ENCODE measurements at regions not wholly inside any gene's neighbourhood (a gene's known extent, or its start where the extent isn't known, plus 50 kb on each side); places are given as distances from the start of the nearest gene placed in this dataset.

DNA sequence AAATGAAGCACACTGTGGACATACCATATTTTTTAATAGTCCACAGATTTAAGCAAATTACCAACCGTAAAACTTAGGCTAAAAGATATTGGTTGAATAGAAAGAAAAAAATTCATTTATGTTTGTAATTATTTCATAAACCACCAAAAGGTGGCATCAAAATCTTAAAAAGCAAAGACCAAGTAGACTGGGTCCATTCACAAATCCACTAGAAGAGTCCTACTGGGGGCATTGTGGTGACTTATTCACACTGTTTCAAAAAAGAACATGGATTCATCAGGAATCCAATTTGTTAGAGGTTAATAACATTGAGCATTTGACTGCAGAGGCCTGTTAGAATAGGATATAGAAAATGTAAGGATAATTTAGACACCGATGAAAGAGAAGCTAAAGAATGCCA lies 194.9 kb upstream of the KYNU start:
- H3K27ac ChIP-seq, result no peak overlapping the region
- 85 to 92% (median 88%) methylated on average over 2 of the region's 2 CpGs for whole genome bisulfite sequencing, 4 donors
- ATAC-seq (no peak), DNase-seq (no peak)
- no peak overlapping the region for H3K4me3 ChIP-seq
- no peaks in the 10 kb centered on the region for H3K4me1 ChIP-seq
- no peaks in the 10 kb centered on the region for H3K9me3 ChIP-seq
- intact Hi-C loops (cut with DNase I), result loop anchor here in 9 of 10 donors (5.0 to 10.0 kb wide), 3 partner anchors 295 to 302 kb away; no protein-coding TSS in a partner anchor
- TF ChIP-seq, protein P1, sequence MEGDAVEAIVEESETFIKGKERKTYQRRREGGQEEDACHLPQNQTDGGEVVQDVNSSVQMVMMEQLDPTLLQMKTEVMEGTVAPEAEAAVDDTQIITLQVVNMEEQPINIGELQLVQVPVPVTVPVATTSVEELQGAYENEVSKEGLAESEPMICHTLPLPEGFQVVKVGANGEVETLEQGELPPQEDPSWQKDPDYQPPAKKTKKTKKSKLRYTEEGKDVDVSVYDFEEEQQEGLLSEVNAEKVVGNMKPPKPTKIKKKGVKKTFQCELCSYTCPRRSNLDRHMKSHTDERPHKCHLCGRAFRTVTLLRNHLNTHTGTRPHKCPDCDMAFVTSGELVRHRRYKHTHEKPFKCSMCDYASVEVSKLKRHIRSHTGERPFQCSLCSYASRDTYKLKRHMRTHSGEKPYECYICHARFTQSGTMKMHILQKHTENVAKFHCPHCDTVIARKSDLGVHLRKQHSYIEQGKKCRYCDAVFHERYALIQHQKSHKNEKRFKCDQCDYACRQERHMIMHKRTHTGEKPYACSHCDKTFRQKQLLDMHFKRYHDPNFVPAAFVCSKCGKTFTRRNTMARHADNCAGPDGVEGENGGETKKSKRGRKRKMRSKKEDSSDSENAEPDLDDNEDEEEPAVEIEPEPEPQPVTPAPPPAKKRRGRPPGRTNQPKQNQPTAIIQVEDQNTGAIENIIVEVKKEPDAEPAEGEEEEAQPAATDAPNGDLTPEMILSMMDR (IDR thresholded peaks at IDR 0.05), result peak in 5 of 12 donors; percentile 4 to 44 (median 30)
- no peak for TF ChIP-seq POLR2A (IDR thresholded peaks at IDR 0.05)
- no peaks in the 10 kb centered on the region for H3K36me3 ChIP-seq
- H3K27me3 ChIP-seq, result no peaks in the 10 kb centered on the region

DNA sequence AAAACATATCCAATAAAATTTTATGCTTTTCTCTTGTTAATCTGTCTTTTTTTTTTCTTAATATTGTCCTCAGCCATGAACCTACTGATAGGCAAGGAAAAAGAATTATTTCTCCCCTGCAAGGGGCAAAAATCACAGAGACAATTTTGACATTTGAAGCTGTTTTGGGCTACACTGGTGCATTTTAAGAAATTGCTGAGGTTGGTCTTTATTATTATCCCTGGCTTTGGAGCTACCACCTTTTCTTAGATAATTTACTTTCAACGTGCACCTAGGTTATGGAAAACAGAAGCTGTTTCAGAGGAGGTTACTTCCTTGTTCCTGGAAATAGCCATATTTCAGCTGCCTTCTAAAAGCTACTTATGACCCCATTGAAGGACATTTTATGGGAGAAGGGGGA lies 195.5 kb upstream of the KYNU start:
- Histone ChIP-seq H3K27ac (no peak overlapping the region), H3K4me3 (no peak overlapping the region), H3K9me3 (no peaks in the 10 kb centered on the region), H3K4me1 (no peaks in the 10 kb centered on the region), H3K27me3 (no peaks in the 10 kb centered on the region), H3K36me3 (no peaks in the 10 kb centered on the region)
- WGBS, 4 donors, result 43 to 51% (median 47%) methylated on average over 1 of the region's 1 CpG
- no peak for ATAC-seq
- TF ChIP-seq, protein P1 (IDR thresholded peaks at IDR 0.05), result no peak
- TF ChIP-seq POLR2A (IDR thresholded peaks at IDR 0.05), result no peak
- intact Hi-C loops (cut with DNase I), result loop anchor here in 9 of 10 donors (5.0 to 10.0 kb wide), 3 partner anchors 295 to 303 kb away; no protein-coding TSS in a partner anchor
- no peak for DNase-seq

DNA sequence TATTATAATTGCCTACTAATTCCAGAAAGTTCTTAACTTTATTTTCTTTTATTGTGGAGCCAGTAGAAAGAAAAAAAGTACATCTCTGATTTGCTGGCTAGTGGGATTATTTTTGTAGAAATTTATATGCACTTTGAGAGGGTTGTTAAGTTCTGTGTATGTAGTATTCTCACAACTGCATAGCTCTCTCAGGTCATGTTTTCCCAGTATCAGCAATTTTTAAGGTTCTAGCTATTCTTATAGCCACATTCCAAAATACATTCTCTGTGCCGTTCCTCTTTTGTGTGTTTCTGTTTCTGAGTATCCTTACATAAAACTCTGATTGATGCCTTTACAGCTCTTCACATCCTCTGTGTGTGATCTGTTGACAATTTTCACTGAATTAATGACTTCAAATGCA lies 199.3 kb upstream of the KYNU start:
- ATAC-seq, result no peak

DNA sequence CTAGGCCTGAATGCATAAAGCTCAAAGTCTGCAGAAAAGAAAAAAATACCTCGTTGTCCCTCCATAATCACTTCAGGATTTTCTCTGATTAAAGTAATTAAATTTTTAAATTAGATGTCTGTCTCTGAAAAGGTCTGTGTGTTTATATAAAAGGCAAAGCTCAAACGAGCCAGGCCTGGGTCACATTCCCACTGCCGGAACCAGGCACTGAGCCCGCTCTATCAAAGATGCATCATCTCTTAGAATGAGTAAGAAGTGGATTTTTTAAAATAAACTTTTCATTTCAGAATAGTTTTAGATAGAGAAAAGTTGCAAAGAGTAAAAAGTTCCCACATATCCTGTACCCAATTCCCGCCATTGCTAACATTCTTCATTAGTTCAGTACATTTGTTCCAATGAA lies 202.1 kb upstream of the KYNU start:
- Histone ChIP-seq H3K27me3 (no peaks in the 10 kb centered on the region), H3K4me1 (no peaks in the 10 kb centered on the region), H3K27ac (no peak overlapping the region), H3K36me3 (no peaks in the 10 kb centered on the region), H3K9me3 (no peaks in the 10 kb centered on the region), H3K4me3 (no peak overlapping the region)
- TF ChIP-seq, protein P1 (IDR thresholded peaks at IDR 0.05), result no peak
- TF ChIP-seq POLR2A (IDR thresholded peaks at IDR 0.05), result no peak
- 77 to 83% (median 81%) methylated on average over 5 of the region's 5 CpGs for WGBS, 4 donors
- DNase-seq, result no peak
- no peak for ATAC-seq
- intact Hi-C loops (cut with DNase I), result no loop called here

More for the DNA sequence above, 199.3 kb upstream of the KYNU start:
- Histone ChIP-seq H3K4me3 (no peak overlapping the region), H3K27ac (no peak overlapping the region), H3K27me3 (no peaks in the 10 kb centered on the region), H3K9me3 (no peaks in the 10 kb centered on the region), H3K36me3 (no peaks in the 10 kb centered on the region), H3K4me1 (no peaks in the 10 kb centered on the region)
- TF ChIP-seq POLR2A (IDR thresholded peaks at IDR 0.05), result no peak
- TF ChIP-seq, protein P1 (IDR thresholded peaks at IDR 0.05), result no peak
- 79 to 80% (median 80%) methylated on average over 1 of the region's 1 CpG for WGBS, 4 donors
- DNase-seq, result no peak
- intact Hi-C loops (cut with DNase I), result no loop called here
